ENCODE measurements at regions not wholly inside any gene's neighbourhood (a gene's known extent, or its start where the extent isn't known, plus 50 kb on each side); places are given as distances from the start of the nearest gene placed in this dataset.

GRCh38 chr11:13062115-13062514 lies 53.0 kb downstream of the RASSF10 start:
- DNase-seq = no peak

GRCh38 chr11:13064593-13064992 lies 55.5 kb downstream of the RASSF10 start:
- DNase-seq = no peak

- no peak for DNase-seq
Measured at GRCh38 chr11:13065200-13065787, 56.2 kb downstream of the RASSF10 start.

GRCh38 chr11:13068211-13068610 lies 59.1 kb downstream of the RASSF10 start:
- no peak for DNase-seq

- DNase-seq = peak; percentile 4
Measured at GRCh38 chr11:13073119-13073981, 64.2 kb downstream of the RASSF10 start.

GRCh38 chr11:13074714-13075464 lies 65.8 kb downstream of the RASSF10 start:
- no peak for DNase-seq

- DNase-seq = no peak
Measured at GRCh38 chr11:13076961-13077360, 67.8 kb downstream of the RASSF10 start.

- no peak for DNase-seq
Measured at GRCh38 chr11:13080861-13081260, 71.7 kb downstream of the RASSF10 start.

- DNase-seq = no peak
Measured at GRCh38 chr11:13082588-13082987, 73.5 kb downstream of the RASSF10 start.

- no peak for DNase-seq
Measured at GRCh38 chr11:13090228-13090708, 81.2 kb downstream of the RASSF10 start.

GRCh38 chr11:13091373-13091772 lies 82.3 kb downstream of the RASSF10 start:
- no peak for DNase-seq

GRCh38 chr11:13091804-13092203 lies 82.7 kb downstream of the RASSF10 start:
- DNase-seq = no peak

GRCh38 chr11:13094930-13095687 lies 86.0 kb downstream of the RASSF10 start:
- DNase-seq = no peak

- DNase-seq = no peak
Measured at GRCh38 chr11:13098063-13098462, 88.9 kb downstream of the RASSF10 start.

- no peak for DNase-seq
Measured at GRCh38 chr11:13098616-13099289, 89.6 kb downstream of the RASSF10 start.

- no peak for DNase-seq
Measured at GRCh38 chr11:13101644-13102512, 92.8 kb downstream of the RASSF10 start.

- DNase-seq = no peak
Measured at GRCh38 chr11:13102513-13102840, 93.4 kb downstream of the RASSF10 start.

GRCh38 chr11:13102865-13103539 lies 93.9 kb downstream of the RASSF10 start:
- DNase-seq = no peak

- no peak for DNase-seq
Measured at GRCh38 chr11:13103962-13104554, 94.9 kb downstream of the RASSF10 start.

- DNase-seq = no peak
Measured at GRCh38 chr11:13104619-13105236, 95.6 kb downstream of the RASSF10 start.

Measured in HCEC 1CT (cell line).